ENCODE measurements at regions not wholly inside any gene's neighbourhood (a gene's known extent, or its start where the extent isn't known, plus 50 kb on each side); places are given as distances from the start of the nearest gene placed in this dataset.
"Not testable (repeated sequence)": the region's sequence is repeated elsewhere in the genome, so short reads cannot be mapped to it uniquely, and the experiment has no call there.

GRCh38 chr7:13198036-13198435 is 510.6 kb downstream of the ARL4A start:
- DNase-seq (ENCODE audit: low read depth in 2 of 2): no peak

- DNase-seq (ENCODE audit: low read depth in 2 of 2): no peak
Measured at GRCh38 chr7:13198727-13199126, 511.3 kb downstream of the ARL4A start.

GRCh38 chr7:13201628-13202027 is 514.2 kb downstream of the ARL4A start:
- no peak for DNase-seq (ENCODE audit: low read depth in 2 of 2)

GRCh38 chr7:13217768-13218167 is 530.3 kb downstream of the ARL4A start:
- no peak for DNase-seq (ENCODE audit: low read depth in 2 of 2)

- DNase-seq (ENCODE audit: low read depth in 2 of 2): no peak
Measured at GRCh38 chr7:13225068-13225467, 537.6 kb downstream of the ARL4A start.

- no peak for DNase-seq (ENCODE audit: low read depth in 2 of 2)
Measured at GRCh38 chr7:13226385-13226784, 539.0 kb downstream of the ARL4A start.

GRCh38 chr7:13231216-13231615 is 543.8 kb downstream of the ARL4A start:
- DNase-seq (ENCODE audit: low read depth in 2 of 2): no peak

- no peak for DNase-seq (ENCODE audit: low read depth in 2 of 2)
Measured at GRCh38 chr7:13235436-13235835, 548.0 kb downstream of the ARL4A start.

GRCh38 chr7:13236026-13236425 is 548.6 kb downstream of the ARL4A start:
- no peak for DNase-seq (ENCODE audit: low read depth in 2 of 2)

- DNase-seq (ENCODE audit: low read depth in 2 of 2): no peak
Measured at GRCh38 chr7:13240349-13240748, 552.9 kb downstream of the ARL4A start.

GRCh38 chr7:13241416-13241815 is 554.0 kb downstream of the ARL4A start:
- no peak for DNase-seq (ENCODE audit: low read depth in 2 of 2)

- DNase-seq (ENCODE audit: low read depth in 2 of 2): no peak
Measured at GRCh38 chr7:13257661-13258060, 570.2 kb downstream of the ARL4A start.

- DNase-seq (ENCODE audit: low read depth in 2 of 2): no peak
Measured at GRCh38 chr7:13258386-13258785, 571.0 kb downstream of the ARL4A start.

GRCh38 chr7:13259930-13260329 is 572.5 kb downstream of the ARL4A start:
- no peak for DNase-seq (ENCODE audit: low read depth in 2 of 2)

- DNase-seq (ENCODE audit: low read depth in 2 of 2): no peak
Measured at GRCh38 chr7:13262929-13263530, 575.6 kb downstream of the ARL4A start.

GRCh38 chr7:13265271-13265670 is 577.8 kb downstream of the ARL4A start:
- DNase-seq (ENCODE audit: low read depth in 2 of 2): no peak

GRCh38 chr7:13274205-13274604 is 586.8 kb downstream of the ARL4A start:
- DNase-seq (ENCODE audit: low read depth in 2 of 2): not testable (repeated sequence)

- DNase-seq (ENCODE audit: low read depth in 2 of 2): no peak
Measured at GRCh38 chr7:13276977-13277376, 589.5 kb downstream of the ARL4A start.

GRCh38 chr7:13278020-13278419 is 590.6 kb downstream of the ARL4A start:
- no peak for DNase-seq (ENCODE audit: low read depth in 2 of 2)

GRCh38 chr7:13279854-13280435 is 592.5 kb downstream of the ARL4A start:
- no peak for DNase-seq (ENCODE audit: low read depth in 2 of 2)

GRCh38 chr7:13282377-13282980 is 595.0 kb downstream of the ARL4A start:
- DNase-seq (ENCODE audit: low read depth in 2 of 2): no peak

- no peak for DNase-seq (ENCODE audit: low read depth in 2 of 2)
Measured at GRCh38 chr7:13286916-13287315, 599.5 kb downstream of the ARL4A start.

GRCh38 chr7:13288516-13288915 is 601.1 kb downstream of the ARL4A start:
- DNase-seq (ENCODE audit: low read depth in 2 of 2): no peak

GRCh38 chr7:13290975-13291374 is 603.5 kb downstream of the ARL4A start:
- no peak for DNase-seq (ENCODE audit: low read depth in 2 of 2)
